ENCODE measurements at regions not wholly inside any gene's neighbourhood (a gene's known extent, or its start where the extent isn't known, plus 50 kb on each side); places are given as distances from the start of the nearest gene placed in this dataset.
"Not testable (repeated sequence)": the region's sequence is repeated elsewhere in the genome, so short reads cannot be mapped to it uniquely, and the experiment has no call there.

- DNase-seq = no peak
These were observed 427.1 kb upstream of the NOX3 start for GRCh38 chr6:155882527-155883333.

GRCh38 chr6:155881826-155882526 is 426.3 kb upstream of the NOX3 start:
- no peak for DNase-seq

- DNase-seq = no peak
These were observed 425.3 kb upstream of the NOX3 start for GRCh38 chr6:155880900-155881299.

GRCh38 chr6:155872961-155873360 is 417.3 kb upstream of the NOX3 start:
- DNase-seq = no peak

- no peak for DNase-seq
These were observed 412.0 kb upstream of the NOX3 start for GRCh38 chr6:155867682-155868081.

GRCh38 chr6:155866676-155867390 is 411.2 kb upstream of the NOX3 start:
- not testable (repeated sequence) for DNase-seq

DNA sequence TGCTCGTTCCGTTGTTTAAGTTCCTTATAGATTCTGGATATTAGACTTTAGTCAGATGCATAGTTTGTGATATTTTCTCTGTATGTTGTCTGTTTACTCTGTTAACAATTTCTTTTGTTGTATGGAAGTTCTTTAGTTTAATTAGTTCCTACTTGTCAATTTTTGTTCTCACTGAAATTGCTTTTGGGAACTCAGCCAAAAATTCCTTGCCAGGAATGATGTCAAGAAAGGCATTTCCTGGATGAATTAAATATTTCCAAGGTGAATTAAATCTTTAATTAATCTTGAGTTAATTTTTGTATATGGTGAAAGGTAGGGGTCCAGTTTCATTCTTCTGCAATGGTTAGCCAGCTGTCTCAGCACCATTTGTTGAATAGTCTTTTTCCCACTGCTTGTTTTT is 406.2 kb upstream of the NOX3 start:
- DNase-seq = no peak

- not testable (repeated sequence) for DNase-seq
These were observed 403.3 kb upstream of the NOX3 start for GRCh38 chr6:155858906-155859305.

DNA sequence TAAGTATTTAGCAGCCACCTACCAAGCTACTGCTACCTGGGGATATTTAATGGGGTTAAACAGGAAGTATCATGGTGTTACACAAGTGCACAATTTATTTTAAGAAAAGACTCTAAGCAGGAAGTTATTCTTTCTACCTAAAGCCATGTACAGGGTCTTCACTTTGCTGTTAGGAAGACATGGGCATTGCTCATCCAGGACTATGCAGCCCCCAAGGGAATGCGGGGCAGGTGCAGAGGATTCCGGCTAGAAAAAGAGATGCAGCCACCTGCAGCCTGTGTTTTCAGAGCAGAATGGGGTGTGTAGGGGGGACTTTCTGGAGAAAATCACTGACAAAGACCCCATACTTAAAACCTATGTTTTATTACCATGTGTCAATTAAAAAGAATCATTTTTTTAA is 399.1 kb upstream of the NOX3 start:
- no peak for DNase-seq

GRCh38 chr6:155853011-155853410 is 397.4 kb upstream of the NOX3 start:
- no peak for DNase-seq

DNA sequence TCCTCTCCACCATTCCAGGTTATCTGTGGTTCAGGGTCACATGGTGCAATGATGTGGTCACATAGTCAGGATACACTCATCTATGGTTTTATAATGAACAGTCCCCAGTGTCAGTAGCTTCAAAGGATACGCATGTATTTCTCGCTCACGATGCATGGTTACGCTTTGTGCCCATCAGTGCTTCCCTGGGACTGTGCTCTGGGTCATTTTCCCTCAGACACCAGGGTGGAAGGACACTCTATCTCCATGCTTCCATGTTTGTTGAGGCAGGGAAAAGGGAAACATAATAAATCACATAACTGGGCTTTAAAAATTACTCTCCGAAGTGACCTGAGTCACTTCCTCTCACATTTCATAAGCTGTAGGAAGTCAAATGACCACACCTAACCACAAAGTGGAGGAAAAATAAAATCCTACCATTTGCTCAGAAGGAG is 394.8 kb upstream of the NOX3 start:
- DNase-seq = no peak

DNA sequence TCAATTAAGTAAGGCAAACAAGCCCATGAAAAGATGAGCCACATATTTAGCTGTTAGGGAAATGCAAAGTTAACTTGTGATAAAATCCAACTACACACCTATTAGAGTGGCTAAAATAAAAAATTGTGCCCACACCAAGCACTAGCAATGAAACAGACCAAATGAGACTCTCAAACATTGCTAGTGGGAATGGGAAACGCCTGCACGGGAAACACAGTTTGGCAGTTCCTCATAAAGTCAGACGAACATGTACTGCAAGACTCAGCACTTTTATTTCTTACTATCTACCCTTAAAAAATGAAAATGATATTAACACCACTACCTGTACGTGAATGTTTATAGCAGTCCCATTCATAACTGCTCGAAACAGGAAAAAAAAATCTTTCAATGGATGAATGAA is 392.1 kb upstream of the NOX3 start:
- DNase-seq = no peak

DNA sequence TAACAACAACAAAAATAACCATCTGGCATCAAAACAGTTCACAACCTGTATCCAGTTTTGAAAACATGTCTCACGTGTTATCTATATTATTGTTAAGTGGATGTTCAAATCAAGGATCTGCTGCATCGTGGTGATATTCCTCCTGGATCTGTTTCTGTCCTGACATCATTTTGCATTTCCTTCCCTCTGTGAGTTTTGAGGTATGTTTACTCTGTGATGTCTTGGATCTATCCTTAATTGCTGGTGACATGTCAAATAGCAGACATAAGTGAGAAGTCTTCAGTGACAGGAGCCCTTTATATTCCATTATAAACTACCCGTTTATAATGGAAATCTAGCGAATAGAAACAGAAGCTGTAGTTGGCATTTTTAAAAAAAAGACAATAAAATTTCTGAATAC is 381.8 kb upstream of the NOX3 start:
- DNase-seq = no peak

DNA sequence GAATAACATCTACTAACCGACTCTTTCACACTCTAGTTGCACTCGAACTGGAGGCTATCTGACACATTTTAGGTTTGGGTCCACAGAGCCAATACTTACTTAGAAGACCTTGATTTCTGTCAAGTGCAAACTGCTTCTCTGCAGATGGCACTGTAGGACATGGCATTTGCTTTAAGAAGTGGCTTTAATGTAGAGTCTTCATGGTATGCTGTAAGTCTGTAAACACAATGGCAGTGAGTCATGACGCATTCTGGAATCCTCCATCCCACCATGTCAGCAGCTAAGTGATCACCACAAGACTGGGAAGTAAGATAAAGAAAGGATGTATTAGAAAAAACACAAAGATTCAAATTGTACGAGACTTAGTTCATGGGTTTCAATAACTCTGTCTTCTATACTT is 377.0 kb upstream of the NOX3 start:
- DNase-seq = no peak

DNA sequence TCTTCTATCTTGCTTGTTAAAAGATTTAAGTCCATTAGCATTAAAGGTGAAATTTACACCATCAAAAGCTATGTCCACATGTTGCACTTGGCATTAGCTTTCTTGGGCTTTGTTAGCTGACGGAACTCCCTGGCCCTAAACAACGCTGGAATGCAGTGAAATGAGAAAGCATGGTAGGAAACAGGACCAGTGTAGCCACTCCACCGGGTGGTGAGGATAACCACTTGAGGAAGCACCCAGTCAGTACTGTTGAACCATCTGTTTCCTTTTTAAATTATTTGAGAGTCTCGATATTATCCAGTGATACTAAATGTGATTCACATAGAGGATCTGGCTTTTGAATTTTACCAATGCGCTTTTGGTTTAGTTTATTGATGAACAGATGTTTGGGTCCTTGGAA is 374.9 kb upstream of the NOX3 start:
- DNase-seq = no peak

DNA sequence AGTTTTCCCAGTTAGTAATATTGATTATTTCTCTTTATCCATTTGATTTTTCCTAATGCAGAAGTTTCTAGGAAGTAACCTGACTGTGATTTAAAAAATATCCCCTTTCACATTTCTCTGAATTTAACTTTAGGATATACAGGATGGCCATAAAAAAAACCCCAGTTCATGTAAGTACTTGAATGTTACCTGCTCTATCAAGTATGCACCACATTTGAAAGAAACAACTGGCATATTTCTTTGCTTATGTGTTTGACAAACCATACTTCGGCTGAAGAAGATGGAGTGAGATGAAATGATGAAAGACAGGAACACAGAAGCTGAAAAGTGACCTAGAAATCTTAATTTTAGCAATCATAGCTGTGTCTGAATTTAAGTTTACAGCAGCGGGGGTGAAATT is 374.0 kb upstream of the NOX3 start:
- DNase-seq = no peak

- DNase-seq = no peak
These were observed 373.4 kb upstream of the NOX3 start for GRCh38 chr6:155828989-155829388.

- no peak for DNase-seq
These were observed 363.1 kb upstream of the NOX3 start for GRCh38 chr6:155818698-155819097.

DNA sequence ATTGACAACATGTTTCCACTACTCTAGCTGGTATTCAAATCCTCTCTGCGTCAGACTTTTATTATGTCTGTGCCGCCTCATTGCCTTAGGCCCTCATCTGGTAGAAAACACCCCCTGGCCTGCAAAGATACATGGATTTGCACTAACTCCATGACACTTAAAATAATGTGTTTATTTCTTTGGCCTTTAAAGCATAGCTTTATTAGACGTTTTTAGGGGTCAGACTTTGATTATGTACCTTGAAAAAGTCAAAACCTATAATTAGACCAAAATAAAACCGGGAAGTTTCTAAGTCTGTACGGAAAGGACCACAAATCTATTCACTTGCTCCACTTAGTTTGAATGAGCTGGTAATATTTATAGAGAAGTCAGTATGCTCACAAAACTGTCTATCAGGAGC is 357.9 kb upstream of the NOX3 start:
- DNase-seq = no peak

DNA sequence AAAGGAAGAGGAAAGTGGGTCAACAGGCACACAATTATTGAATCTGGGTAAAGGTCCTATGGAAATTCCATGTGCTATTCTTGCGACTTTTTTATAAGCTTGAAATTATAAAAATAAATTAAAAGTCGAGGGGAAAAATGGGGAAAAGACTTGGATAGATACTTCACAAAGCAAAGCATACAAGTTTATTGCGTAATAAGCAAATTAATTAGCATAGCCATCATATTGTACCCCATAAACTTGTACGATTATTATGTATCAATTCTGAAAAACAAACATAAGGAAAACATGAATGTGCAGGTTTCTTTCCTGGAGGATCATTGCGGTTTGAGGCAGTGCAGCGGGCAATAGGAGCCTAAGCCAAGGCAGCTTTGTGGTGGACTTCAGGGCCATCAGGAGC is 351.6 kb upstream of the NOX3 start:
- no peak for DNase-seq

DNA sequence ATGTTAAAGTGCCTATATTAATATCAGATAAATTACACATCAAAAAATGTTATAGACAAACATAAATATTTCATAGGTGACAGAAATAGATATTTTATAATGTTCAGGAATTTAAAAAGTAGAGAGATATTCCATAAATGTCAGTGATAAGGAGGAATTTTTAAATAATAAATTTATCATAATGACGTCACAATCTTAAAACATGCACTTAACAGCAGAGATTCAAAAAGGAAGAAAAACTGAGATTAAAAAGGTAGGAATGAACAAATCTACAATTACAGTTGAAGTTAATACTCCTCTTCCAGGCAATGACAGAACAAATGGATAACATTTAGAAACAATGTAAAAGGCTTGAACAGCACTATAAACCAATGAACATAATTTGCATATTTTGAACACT is 345.4 kb upstream of the NOX3 start:
- DNase-seq = no peak

DNA sequence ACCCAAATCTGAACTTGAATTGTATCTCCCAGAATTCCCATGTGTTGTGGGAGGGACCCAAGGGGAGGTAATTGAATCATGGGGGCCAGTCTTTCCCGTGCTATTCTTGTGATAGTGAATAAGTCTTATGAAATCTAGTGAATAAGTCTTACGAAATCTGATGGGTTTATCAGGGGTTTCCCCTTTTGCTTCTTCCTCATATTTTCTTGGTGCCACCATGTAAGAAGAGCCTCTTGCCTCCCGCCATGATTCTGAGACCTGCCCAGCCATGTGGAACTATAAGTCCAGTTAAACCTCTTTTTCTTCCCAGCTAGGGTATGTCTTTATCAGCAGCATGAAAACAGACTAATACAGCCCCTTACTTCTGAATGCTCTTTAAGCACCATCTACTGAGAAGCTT is 343.2 kb upstream of the NOX3 start:
- DNase-seq = not testable (repeated sequence)

- DNase-seq = no peak
These were observed 339.6 kb upstream of the NOX3 start for GRCh38 chr6:155795173-155795796.

Data from activated CD8-positive, alpha-beta memory T cell treated with anti-CD3 and anti-CD28 coated beads for 24 hours (primary cell).